GM19043 (cell line): ENCODE measurements at regions not wholly inside any gene's neighbourhood (a gene's known extent, or its start where the extent isn't known, plus 50 kb on each side); places are given as distances from the start of the nearest gene placed in this dataset.
"Not testable (repeated sequence)": the region's sequence is repeated elsewhere in the genome, so short reads cannot be mapped to it uniquely, and the experiment has no call there.

Experiments
- ATAC-seq: cut with Tn5 transposase; IDR thresholded peaks from one replicate; pipeline ENCODE4 v1.9.1; 2021; ENCODE audit warnings: low read depth; ENCODE audit not compliant: unreplicated experiment

- ATAC-seq = no peak
Measured at GRCh38 chr22:34669001-34669400, 397.0 kb upstream of the ISX start.

DNA sequence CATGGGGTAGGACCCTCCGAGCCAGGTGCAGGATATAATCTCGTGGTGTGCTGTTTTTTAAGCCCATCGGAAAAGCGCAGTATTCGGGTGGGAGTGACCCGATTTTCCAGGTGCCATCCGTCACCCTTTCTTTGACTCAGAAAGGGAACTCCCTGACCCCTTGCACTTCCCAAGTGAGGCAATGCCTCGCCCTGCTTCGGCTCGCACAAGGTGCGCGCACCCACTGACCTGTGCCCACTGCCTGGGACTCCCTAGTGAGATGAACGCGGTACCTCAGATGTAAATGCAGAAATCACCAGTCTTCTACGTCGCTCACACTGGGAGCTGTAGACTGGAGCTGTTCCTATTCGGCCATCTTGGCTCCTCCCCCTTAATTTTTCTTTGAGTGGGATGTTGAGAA lies 382.9 kb upstream of the ISX start:
- ATAC-seq = not testable (repeated sequence)

DNA sequence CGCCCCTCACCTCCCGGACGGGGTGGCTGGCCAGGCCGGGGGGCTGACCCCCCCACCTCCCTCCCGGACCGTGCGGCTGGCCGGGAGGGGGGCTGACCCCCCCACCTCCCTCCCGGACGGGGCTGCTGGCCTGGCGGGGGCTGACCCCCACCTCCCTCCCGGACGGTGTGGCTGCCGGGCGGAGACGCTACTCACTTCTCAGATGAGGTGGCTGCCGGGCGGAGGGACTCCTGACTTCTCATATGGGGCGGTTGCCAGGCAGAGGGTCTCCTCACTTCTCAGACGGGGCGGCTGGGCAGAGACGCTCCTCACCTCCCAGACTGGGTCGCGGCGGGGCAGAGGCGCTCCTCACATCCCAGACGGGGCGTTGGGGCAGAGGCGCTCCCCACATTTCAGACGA lies 381.7 kb upstream of the ISX start:
- not testable (repeated sequence) for ATAC-seq

DNA sequence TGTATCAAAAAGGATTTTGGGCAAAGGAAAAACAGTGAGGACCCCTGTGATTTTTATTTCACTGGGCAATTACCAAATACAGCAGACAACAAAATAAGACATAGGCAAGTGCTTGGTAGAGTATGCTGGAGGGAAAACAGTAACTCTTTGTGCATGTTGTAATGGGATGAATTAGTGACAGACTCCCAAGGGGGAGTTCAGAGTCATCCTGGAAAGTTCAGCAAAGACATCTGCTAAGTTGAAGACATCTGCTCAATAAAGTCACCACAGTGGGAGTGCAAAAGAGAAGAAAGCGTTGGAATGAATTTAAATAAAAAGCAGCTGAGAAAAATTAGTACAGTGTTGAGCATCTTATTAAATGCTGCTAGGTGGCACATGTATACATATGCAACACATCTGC lies 378.8 kb upstream of the ISX start:
- ATAC-seq = no peak

DNA sequence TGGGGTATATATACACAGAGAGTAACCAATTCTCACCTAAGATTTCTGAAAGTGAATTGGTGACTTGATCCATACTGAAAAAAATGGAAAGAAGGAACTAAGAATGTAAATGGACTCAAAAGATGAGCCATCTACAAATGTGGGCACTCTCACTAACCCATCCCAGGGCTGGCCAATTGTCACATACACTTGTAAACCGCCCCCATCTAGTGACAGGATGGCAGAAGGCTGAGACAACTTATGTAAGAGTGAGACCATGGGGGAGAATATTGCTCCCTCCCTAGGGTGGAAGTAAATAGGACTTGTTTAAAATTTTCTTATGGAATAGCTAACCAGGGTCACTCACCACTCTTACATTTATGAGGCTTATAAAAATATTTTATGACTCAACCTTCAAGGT lies 377.1 kb upstream of the ISX start:
- ATAC-seq = no peak

DNA sequence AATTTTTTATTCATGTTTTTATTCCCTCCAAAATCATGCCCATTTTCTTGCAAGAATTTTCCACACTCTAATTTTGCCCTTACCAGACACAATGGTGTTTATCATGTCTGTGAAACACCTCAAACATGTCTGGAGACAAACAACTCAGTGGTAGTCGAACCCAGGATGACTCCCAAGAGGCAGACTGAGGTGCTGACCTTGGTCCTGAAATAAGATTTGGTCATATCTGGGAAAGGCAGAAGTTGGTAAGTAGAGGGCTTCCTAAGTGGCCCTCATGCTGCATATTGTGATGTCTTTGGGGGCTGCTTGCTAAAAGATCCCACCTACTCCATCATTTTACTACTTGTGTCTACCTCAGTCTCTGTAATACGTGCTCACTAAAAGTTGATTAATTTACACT lies 369.4 kb upstream of the ISX start:
- no peak for ATAC-seq

GRCh38 chr22:34702279-34702678 lies 363.7 kb upstream of the ISX start:
- ATAC-seq = no peak

GRCh38 chr22:34709641-34710040 lies 356.3 kb upstream of the ISX start:
- no peak for ATAC-seq

GRCh38 chr22:34722901-34723300 lies 343.1 kb upstream of the ISX start:
- no peak for ATAC-seq

DNA sequence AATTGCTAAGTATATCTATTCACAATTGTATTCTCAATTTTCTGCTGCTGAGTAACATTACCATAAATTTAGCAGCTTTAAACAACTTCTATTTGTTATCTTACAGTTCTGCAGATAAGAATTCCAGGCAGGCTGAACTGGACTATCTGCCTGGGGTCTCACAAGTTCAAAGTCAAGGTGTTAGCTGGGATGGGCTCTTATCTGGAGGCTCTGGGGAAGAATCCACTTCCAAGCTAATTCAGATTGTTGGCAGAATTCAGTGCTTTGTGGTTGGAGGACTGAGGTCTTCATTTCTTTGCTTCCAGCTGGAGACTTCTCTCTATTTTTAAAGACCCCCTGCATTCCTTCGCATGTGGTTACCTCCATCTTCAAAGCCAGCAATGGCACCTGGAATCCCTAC lies 329.9 kb upstream of the ISX start:
- no peak for ATAC-seq

DNA sequence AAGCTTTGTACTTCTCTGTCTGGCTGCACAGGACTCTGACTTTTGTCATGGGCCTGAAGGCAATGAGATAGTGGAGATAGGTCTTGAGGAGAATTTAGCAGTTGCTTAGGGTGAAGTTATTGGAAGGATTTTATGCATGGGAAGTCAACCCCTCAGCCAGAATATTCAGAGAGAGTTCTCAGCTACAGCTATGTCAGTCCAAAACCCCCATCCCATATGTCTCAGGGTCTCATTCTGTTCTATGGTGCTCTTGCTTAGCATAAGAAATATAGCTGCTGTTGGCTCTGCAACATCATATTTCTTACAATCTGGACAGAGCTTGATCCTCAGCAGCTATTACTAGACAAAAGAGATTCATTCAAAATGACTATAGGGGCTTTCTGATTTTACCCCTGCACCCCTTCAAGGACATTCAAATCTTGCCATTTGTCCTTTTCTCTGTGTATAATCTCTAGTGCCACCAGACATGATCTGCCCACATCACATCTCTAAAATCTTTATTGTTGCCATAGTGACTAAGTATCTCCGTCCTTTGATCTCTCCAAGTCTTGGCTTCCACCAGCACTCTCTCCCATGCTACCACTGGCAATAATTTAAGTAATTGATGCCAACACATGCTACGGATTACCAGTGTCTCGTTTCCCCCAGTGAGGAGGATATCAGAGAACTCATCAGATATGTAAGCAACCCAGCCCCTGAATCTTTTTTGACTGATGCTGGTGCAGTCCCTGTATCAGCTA lies 327.1 kb upstream of the ISX start:
- ATAC-seq = no peak

GRCh38 chr22:34743110-34743751 lies 322.7 kb upstream of the ISX start:
- ATAC-seq = no peak

GRCh38 chr22:34760276-34761008 lies 305.5 kb upstream of the ISX start:
- no peak for ATAC-seq

GRCh38 chr22:34761111-34761510 lies 304.8 kb upstream of the ISX start:
- ATAC-seq = no peak

DNA sequence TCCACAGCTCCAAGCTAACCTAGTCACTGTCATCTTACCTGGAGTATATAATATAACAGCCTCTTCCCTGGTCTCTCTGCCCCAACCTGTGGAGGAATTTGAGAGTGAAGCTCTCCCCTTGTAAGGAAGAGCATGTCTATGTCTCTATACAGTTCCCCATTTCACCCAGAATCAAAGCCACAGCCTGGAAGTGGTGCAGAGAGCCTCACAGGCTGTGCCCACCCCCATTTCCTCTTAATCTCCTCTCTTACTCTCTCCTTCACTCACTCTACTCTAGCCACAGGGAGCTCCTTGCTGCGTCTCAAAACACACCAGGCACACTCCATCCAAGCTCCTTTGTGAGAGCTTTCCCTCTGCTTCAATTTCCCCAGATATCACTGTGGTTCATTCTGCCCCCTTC lies 302.5 kb upstream of the ISX start:
- ATAC-seq = no peak

GRCh38 chr22:34765115-34765514 lies 300.8 kb upstream of the ISX start:
- no peak for ATAC-seq

DNA sequence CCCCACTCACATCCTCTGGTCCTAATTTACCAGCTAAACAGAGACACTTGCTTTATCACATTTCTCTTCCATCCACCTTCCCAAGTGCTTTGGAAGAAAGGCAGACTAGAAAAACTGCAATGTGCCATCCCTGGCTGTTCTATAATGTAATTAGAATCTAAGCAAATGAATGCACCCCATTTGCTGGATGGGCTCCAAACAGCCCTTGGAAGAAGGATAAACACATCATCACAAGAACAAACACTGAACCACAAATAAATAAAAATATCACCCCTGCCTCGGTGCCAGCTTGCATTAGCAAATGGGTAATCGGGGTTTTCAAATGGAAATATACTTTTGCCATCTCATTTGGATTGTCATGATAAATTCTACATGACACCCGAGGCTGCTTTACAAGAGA lies 296.6 kb upstream of the ISX start:
- no peak for ATAC-seq

GRCh38 chr22:34776817-34777216 lies 289.1 kb upstream of the ISX start:
- ATAC-seq = no peak

DNA sequence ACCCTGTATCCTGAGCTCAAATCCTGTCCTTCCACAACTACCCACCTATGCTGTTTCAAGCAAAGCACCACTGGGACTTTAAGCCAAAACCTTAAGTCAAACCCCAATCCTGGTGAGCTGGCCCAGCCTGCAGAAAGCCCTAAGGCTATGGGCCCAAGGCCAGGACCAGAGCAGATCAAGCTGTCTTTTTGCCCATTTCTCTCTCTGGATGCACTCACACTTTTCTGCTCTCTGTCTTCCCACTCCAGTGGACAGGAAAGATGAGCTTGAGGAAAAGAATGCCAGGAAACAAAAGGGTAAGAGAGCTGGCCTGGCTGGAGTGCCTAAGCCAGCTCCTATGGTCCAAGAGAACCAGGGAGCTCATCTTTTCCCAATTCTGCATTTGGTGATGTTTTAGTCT lies 284.3 kb upstream of the ISX start:
- no peak for ATAC-seq

DNA sequence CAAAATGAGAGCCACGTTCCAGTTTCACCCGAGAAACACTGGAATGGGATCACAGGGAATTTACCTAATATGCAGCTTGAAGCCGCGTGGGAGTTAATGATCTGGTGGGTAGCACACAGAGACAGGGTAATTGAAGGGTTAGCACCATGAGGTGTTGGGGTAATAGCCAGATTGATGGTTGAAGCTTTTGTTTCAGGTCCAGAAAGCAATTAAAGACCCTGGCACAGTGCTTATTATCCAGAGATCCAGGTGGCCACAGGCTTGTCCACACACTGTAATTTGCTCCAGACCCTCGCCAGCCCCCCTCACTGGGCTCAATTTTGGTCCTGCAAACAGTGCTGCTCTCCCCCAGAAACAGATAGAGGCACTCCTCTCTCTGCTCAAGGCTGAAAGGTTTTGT lies 282.5 kb upstream of the ISX start:
- no peak for ATAC-seq

DNA sequence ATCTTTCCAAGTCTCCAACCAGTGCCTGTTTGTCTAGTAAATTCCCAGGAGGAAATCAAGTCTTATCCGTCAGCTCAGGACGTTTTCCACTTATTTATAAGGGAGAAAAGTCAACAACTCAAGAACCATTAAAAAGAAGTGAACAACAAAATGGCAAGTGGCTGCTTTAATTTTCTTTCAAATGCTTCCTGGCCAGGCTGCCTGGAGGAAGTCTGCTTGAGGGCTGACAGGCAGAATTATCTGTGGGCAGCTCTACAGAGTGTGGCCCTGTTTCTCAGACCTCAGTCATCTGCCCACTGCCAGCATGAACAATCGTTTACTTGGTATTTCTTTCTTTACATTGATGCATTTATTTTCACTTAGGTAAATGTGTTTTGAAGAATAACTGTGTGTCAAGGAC lies 281.9 kb upstream of the ISX start:
- ATAC-seq = no peak

DNA sequence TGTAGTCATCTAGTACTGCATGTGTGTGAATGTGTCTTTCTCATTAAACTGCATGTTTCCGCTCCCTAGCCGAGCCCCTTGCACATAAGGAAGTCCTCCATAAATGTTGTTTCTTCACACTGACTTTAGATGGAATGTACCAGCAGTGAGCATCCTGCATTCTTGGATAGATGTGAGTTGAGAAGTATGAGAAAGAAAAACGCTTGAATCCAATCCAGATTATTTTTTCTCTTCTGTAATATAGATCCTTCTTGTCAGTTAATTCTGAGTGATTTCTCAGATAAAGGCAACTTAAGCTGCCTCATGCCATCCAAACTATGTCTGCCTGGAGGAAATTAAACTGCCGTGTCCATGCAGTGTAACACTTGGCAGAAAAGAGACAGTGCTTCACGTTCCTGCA lies 268.1 kb upstream of the ISX start:
- ATAC-seq = no peak
